GM23338 (cell line): ENCODE measurements at regions not wholly inside any gene's neighbourhood (a gene's known extent, or its start where the extent isn't known, plus 50 kb on each side); places are given as distances from the start of the nearest gene placed in this dataset.

ENCODE experiments used
- ATAC-seq: fragments of 200-7000 bp; cut with Tn5 transposase; 3 replicates; pipeline ENCODE4 v1.9.1; 2020
- DNase-seq: peaks from one replicate; pipeline ENCODE4 v3.0.0-alpha.2; 2015; ENCODE audit warnings: low spot score
- H2AFZ ChIP-seq: fragments of 200-600 bp; sonication (generic); 2 replicates; pipeline ENCODE4 v1.8.0; 2016; ENCODE audit warnings: antibody characterized with exemption, mild to moderate bottlenecking, moderate library complexity
- H3F3A ChIP-seq: fragments of 200-600 bp; sonication (generic); replicated peaks from 2 replicates; pipeline ENCODE4 v1.8.0; 2017; ENCODE audit warnings: antibody characterized with exemption, mixed run types, low read depth
- H3K27ac ChIP-seq: fragments of 200-600 bp; sonication (generic); 2 replicates; pipeline ENCODE4 v1.6.1; 2016; ENCODE audit warnings: low read depth
- H3K27me3 ChIP-seq: fragments of 200-600 bp; sonication (generic); 2 replicates; pipeline ENCODE4 v1.8.0; 2016; ENCODE audit warnings: mild to moderate bottlenecking, mixed run types, moderate library complexity; ENCODE audit not compliant: insufficient read depth
- H3K36me3 ChIP-seq: fragments of 200-600 bp; sonication (generic); 2 replicates; pipeline ENCODE4 v1.8.0; 2016; ENCODE audit warnings: mild to moderate bottlenecking; ENCODE audit not compliant: insufficient read depth
- H3K4me1 ChIP-seq: fragments of 200-600 bp; sonication (generic); 2 replicates; pipeline ENCODE4 v1.8.0; 2016; ENCODE audit warnings: mild to moderate bottlenecking, moderate library complexity; ENCODE audit not compliant: insufficient read depth
- H3K4me2 ChIP-seq: fragments of 200-600 bp; sonication (generic); 2 replicates; pipeline ENCODE4 v1.7.1; 2017; ENCODE audit warnings: mixed run types
- H3K4me3 ChIP-seq: fragments of 200-600 bp; sonication (generic); 2 replicates; pipeline ENCODE4 v1.6.1; 2016; ENCODE audit warnings: mixed run types
- H3K79me2 ChIP-seq: fragments of 200-600 bp; sonication (generic); replicated peaks from 2 replicates; pipeline ENCODE4 v1.8.0; 2017; ENCODE audit warnings: mild to moderate bottlenecking; ENCODE audit not compliant: insufficient read depth
- H3K9me2 ChIP-seq: fragments of 200-600 bp; sonication (generic); 2 replicates; pipeline ENCODE4 v1.8.0; 2017; ENCODE audit not compliant: insufficient read depth
- H4K20me1 ChIP-seq: fragments of 200-600 bp; sonication (generic); replicated peaks from 2 replicates; pipeline ENCODE4 v1.8.0; 2017; ENCODE audit warnings: mild to moderate bottlenecking; ENCODE audit not compliant: insufficient read depth
- H3K27ac Mint-ChIP-seq: 2 replicates; pipeline ENCODE4 v1.8.0; 2020; ENCODE audit warnings: inconsistent platforms, mild to moderate bottlenecking, moderate library complexity, mixed read lengths
- H3K27me3 Mint-ChIP-seq: 3 replicates; pipeline ENCODE4 v1.8.0; 2022; ENCODE audit warnings: low read depth, mild to moderate bottlenecking, moderate library complexity, mixed read lengths, inconsistent platforms; ENCODE audit not compliant: insufficient read depth, poor library complexity
- H3K36me3 Mint-ChIP-seq: 3 replicates; pipeline ENCODE4 v1.8.0; 2021; ENCODE audit warnings: low read depth, mild to moderate bottlenecking, inconsistent platforms, moderate library complexity, mixed read lengths
- H3K4me1 Mint-ChIP-seq: 3 replicates; pipeline ENCODE4 v1.8.0; 2020; ENCODE audit warnings: mild to moderate bottlenecking, inconsistent platforms, mixed read lengths
- H3K4me3 Mint-ChIP-seq: 3 replicates; pipeline ENCODE4 v1.8.0; 2021; ENCODE audit warnings: moderate library complexity, mild to moderate bottlenecking, inconsistent platforms, mixed read lengths
- H3K9me3 Mint-ChIP-seq: 3 replicates; pipeline ENCODE4 v1.8.0; 2020; ENCODE audit warnings: moderate library complexity, mild to moderate bottlenecking, inconsistent platforms, mixed read lengths
- CREB1 ChIP-seq: fragments of 250-450 bp; sonication (Bioruptor Pico); IDR thresholded peaks from 2 replicates; pipeline ENCODE4 v1.5.0; 2020; ENCODE audit warnings: low read depth, mild to moderate bottlenecking, moderate library complexity
- EZH2 ChIP-seq: fragments of 200-600 bp; sonication (generic); IDR thresholded peaks from one replicate; pipeline ENCODE4 v1.8.0; 2017; ENCODE audit warnings: antibody characterized with exemption, mild to moderate bottlenecking, low read depth; ENCODE audit not compliant: unreplicated experiment
- EZH2phosphoT487 ChIP-seq: fragments of 200-600 bp; sonication (generic); IDR thresholded peaks from one replicate; pipeline ENCODE4 v1.8.1; 2018; ENCODE audit warnings: antibody characterized with exemption; ENCODE audit not compliant: unreplicated experiment
- JUNB ChIP-seq: IDR thresholded peaks from one replicate; pipeline ENCODE4 v1.6.1; 2016; ENCODE audit warnings: antibody characterized with exemption; ENCODE audit not compliant: unreplicated experiment
- NANOG ChIP-seq: IDR thresholded peaks from 2 replicates; pipeline ENCODE4 v1.6.1; 2016; ENCODE audit warnings: antibody characterized with exemption, borderline replicate concordance
- POLR2AphosphoS5 ChIP-seq: IDR thresholded peaks from 2 replicates; pipeline ENCODE4 v1.6.1; 2016; ENCODE audit warnings: antibody characterized with exemption, low read depth
- STAT1 ChIP-seq: IDR thresholded peaks from one replicate; pipeline ENCODE4 v1.6.1; 2016; ENCODE audit warnings: antibody characterized with exemption; ENCODE audit not compliant: unreplicated experiment
- ZNF114 ChIP-seq: fragments of 250-450 bp; sonication (Bioruptor Pico); IDR thresholded peaks from 2 replicates; pipeline ENCODE4 v1.5.0; 2020; ENCODE audit warnings: mild to moderate bottlenecking, moderate library complexity
- ZNF331 ChIP-seq: fragments of 250-450 bp; sonication (Bioruptor Pico); IDR thresholded peaks from 2 replicates; pipeline ENCODE4 v1.5.0; 2020; ENCODE audit warnings: low read depth, mild to moderate bottlenecking, moderate library complexity
- TF ChIP-seq, protein P1 (sequence below), 2 experiments: fragments of 200-600 bp in 1 of 2; sonication (generic) in 1 of 2; conservative IDR thresholded peaks; 2 replicates each; pipeline versions ENCODE4 v1.5.1 to v1.6.1; 2016 to 2017; ENCODE audit warnings: antibody characterized with exemption in 2 of 2, low read depth in 2 of 2, mild to moderate bottlenecking in 2 of 2, moderate library complexity in 1 of 2
- TF ChIP-seq, protein P2 (sequence below): IDR thresholded peaks from one replicate; pipeline ENCODE4 v1.6.1; 2018; ENCODE audit warnings: antibody characterized with exemption; ENCODE audit not compliant: unreplicated experiment
- TF ChIP-seq, protein P3 (sequence below): IDR thresholded peaks from 2 replicates; pipeline ENCODE4 v1.6.1; 2016; ENCODE audit warnings: antibody characterized with exemption
- TF ChIP-seq, protein P4 (sequence below): fragments of 250-450 bp; sonication (Bioruptor Pico); IDR thresholded peaks from 2 replicates; pipeline ENCODE4 v1.5.0; 2020; ENCODE audit warnings: mild to moderate bottlenecking, moderate library complexity

DNA sequence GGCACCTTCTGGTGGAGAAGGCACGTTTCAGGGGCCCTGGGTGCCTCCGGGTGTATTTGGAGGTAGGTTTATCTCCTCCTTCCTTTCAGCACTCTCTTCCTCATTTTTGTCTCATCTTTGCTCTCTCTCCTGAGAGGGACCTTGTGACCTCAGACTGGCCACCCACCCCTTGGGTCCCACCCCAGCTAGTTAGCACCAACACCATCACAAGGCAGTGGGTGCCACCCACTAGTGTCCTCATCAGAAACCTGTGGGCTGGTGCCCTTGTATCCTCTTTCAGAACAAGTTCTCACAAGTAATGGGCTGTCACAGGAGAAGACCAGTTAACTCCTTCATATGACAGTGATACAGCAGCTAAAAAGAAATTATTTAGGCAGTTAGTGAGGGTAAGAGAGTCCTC is 196.4 kb downstream of the UXS1 start:
- Histone ChIP-seq H3K4me2 (no peak overlapping the region), H3K27me3 (no peaks in the 10 kb centered on the region), H3K9me2 (peaks cover 16% of the 10 kb centered on the region; the same call in 1 of the 2 replicates), H3F3A (no peaks in the 10 kb centered on the region), H3K4me3 (no peak overlapping the region), H3K4me1 (no peaks in the 10 kb centered on the region), H3K27ac (no peak overlapping the region), H2AFZ (no peak overlapping the region), H4K20me1 (no peaks in the 10 kb centered on the region), H3K79me2 (no peaks in the 10 kb centered on the region), H3K36me3 (peaks cover 8% of the 10 kb centered on the region; the same call in 1 of the 2 replicates)
- Mint-ChIP-seq H3K9me3 (peaks cover 51% of the 10 kb centered on the region), H3K4me3 (no peak overlapping the region), H3K4me1 (no peaks in the 10 kb centered on the region), H3K27me3 (no peaks in the 10 kb centered on the region), H3K27ac (no peak overlapping the region), H3K36me3 (peaks cover 30% of the 10 kb centered on the region)
- ATAC-seq, result no peak
- DNase-seq, result no peak
- TF ChIP-seq, protein P1, sequence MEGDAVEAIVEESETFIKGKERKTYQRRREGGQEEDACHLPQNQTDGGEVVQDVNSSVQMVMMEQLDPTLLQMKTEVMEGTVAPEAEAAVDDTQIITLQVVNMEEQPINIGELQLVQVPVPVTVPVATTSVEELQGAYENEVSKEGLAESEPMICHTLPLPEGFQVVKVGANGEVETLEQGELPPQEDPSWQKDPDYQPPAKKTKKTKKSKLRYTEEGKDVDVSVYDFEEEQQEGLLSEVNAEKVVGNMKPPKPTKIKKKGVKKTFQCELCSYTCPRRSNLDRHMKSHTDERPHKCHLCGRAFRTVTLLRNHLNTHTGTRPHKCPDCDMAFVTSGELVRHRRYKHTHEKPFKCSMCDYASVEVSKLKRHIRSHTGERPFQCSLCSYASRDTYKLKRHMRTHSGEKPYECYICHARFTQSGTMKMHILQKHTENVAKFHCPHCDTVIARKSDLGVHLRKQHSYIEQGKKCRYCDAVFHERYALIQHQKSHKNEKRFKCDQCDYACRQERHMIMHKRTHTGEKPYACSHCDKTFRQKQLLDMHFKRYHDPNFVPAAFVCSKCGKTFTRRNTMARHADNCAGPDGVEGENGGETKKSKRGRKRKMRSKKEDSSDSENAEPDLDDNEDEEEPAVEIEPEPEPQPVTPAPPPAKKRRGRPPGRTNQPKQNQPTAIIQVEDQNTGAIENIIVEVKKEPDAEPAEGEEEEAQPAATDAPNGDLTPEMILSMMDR (conservative IDR thresholded peaks at IDR 0.05; ENCODE audit: low read depth in 2 of 2), result no peak
- TF ChIP-seq EZH2phosphoT487 (no peak), EZH2 (no peak), NANOG (no peak), JUNB (no peak), ZNF331 (CRISPR knock-in tag) (no peak), CREB1 (CRISPR knock-in tag) (no peak), STAT1 (no peak), ZNF114 (CRISPR knock-in tag) (no peak), POLR2AphosphoS5 (no peak)
- TF ChIP-seq, protein P2, sequence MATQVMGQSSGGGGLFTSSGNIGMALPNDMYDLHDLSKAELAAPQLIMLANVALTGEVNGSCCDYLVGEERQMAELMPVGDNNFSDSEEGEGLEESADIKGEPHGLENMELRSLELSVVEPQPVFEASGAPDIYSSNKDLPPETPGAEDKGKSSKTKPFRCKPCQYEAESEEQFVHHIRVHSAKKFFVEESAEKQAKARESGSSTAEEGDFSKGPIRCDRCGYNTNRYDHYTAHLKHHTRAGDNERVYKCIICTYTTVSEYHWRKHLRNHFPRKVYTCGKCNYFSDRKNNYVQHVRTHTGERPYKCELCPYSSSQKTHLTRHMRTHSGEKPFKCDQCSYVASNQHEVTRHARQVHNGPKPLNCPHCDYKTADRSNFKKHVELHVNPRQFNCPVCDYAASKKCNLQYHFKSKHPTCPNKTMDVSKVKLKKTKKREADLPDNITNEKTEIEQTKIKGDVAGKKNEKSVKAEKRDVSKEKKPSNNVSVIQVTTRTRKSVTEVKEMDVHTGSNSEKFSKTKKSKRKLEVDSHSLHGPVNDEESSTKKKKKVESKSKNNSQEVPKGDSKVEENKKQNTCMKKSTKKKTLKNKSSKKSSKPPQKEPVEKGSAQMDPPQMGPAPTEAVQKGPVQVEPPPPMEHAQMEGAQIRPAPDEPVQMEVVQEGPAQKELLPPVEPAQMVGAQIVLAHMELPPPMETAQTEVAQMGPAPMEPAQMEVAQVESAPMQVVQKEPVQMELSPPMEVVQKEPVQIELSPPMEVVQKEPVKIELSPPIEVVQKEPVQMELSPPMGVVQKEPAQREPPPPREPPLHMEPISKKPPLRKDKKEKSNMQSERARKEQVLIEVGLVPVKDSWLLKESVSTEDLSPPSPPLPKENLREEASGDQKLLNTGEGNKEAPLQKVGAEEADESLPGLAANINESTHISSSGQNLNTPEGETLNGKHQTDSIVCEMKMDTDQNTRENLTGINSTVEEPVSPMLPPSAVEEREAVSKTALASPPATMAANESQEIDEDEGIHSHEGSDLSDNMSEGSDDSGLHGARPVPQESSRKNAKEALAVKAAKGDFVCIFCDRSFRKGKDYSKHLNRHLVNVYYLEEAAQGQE, result no peak
- TF ChIP-seq, protein P3, sequence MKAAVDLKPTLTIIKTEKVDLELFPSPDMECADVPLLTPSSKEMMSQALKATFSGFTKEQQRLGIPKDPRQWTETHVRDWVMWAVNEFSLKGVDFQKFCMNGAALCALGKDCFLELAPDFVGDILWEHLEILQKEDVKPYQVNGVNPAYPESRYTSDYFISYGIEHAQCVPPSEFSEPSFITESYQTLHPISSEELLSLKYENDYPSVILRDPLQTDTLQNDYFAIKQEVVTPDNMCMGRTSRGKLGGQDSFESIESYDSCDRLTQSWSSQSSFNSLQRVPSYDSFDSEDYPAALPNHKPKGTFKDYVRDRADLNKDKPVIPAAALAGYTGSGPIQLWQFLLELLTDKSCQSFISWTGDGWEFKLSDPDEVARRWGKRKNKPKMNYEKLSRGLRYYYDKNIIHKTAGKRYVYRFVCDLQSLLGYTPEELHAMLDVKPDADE, result no peak
- TF ChIP-seq, protein P4, sequence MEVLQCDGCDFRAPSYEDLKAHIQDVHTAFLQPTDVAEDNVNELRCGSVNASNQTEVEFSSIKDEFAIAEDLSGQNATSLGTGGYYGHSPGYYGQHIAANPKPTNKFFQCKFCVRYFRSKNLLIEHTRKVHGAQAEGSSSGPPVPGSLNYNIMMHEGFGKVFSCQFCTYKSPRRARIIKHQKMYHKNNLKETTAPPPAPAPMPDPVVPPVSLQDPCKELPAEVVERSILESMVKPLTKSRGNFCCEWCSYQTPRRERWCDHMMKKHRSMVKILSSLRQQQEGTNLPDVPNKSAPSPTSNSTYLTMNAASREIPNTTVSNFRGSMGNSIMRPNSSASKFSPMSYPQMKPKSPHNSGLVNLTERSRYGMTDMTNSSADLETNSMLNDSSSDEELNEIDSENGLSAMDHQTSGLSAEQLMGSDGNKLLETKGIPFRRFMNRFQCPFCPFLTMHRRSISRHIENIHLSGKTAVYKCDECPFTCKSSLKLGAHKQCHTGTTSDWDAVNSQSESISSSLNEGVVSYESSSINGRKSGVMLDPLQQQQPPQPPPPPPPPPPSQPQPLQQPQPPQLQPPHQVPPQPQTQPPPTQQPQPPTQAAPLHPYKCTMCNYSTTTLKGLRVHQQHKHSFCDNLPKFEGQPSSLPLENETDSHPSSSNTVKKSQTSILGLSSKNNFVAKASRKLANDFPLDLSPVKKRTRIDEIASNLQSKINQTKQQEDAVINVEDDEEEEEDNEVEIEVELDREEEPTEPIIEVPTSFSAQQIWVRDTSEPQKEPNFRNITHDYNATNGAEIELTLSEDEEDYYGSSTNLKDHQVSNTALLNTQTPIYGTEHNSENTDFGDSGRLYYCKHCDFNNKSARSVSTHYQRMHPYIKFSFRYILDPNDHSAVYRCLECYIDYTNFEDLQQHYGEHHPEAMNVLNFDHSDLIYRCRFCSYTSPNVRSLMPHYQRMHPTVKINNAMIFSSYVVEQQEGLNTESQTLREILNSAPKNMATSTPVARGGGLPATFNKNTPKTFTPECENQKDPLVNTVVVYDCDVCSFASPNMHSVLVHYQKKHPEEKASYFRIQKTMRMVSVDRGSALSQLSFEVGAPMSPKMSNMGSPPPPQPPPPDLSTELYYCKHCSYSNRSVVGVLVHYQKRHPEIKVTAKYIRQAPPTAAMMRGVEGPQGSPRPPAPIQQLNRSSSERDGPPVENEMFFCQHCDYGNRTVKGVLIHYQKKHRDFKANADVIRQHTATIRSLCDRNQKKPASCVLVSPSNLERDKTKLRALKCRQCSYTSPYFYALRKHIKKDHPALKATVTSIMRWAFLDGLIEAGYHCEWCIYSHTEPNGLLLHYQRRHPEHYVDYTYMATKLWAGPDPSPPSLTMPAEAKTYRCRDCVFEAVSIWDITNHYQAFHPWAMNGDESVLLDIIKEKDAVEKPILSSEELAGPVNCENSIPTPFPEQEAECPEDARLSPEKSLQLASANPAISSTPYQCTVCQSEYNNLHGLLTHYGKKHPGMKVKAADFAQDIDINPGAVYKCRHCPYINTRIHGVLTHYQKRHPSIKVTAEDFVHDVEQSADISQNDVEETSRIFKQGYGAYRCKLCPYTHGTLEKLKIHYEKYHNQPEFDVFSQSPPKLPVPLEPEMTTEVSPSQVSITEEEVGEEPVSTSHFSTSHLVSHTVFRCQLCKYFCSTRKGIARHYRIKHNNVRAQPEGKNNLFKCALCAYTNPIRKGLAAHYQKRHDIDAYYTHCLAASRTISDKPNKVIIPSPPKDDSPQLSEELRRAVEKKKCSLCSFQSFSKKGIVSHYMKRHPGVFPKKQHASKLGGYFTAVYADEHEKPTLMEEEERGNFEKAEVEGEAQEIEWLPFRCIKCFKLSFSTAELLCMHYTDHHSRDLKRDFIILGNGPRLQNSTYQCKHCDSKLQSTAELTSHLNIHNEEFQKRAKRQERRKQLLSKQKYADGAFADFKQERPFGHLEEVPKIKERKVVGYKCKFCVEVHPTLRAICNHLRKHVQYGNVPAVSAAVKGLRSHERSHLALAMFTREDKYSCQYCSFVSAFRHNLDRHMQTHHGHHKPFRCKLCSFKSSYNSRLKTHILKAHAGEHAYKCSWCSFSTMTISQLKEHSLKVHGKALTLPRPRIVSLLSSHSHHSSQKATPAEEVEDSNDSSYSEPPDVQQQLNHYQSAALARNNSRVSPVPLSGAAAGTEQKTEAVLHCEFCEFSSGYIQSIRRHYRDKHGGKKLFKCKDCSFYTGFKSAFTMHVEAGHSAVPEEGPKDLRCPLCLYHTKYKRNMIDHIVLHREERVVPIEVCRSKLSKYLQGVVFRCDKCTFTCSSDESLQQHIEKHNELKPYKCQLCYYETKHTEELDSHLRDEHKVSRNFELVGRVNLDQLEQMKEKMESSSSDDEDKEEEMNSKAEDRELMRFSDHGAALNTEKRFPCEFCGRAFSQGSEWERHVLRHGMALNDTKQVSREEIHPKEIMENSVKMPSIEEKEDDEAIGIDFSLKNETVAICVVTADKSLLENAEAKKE (CRISPR knock-in tag), result no peak
